ENCODE measurements at regions not wholly inside any gene's neighbourhood (a gene's known extent, or its start where the extent isn't known, plus 50 kb on each side); places are given as distances from the start of the nearest gene placed in this dataset.

- no peak for DNase-seq
Observed at GRCh38 chr11:110818032-110818687, 105.9 kb upstream of the ARHGAP20 start.

DNA sequence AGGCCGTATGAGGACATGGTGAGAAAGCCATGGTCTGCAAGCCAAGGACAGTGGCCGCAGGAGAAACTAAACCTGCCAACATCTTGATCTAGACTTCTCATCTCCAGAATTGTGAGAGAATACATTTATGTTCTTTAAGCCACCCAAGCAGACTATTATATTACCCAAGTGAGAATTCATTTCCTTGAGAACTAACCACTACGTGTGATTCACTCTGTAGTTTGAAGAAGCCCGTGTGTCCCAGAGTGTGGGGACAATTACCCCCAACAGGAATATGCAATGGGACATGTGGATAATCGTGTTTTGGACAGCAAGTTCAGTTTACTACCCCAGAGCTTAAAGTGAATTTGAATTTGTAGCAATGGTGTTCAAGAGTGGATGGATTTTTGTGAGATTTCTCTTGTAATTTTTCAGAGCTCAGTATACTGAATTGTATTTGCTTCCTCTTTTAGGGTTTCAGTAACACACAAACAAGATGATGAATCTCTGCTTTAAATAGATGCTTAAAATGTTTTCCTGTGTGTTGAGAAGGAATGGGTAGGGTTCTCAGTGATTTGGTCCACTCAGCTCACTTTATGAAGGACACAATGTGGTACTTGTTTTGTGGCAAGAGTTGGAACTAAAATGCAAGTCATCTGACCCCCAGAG is 100.0 kb upstream of the ARHGAP20 start:
- no peak for DNase-seq

DNA sequence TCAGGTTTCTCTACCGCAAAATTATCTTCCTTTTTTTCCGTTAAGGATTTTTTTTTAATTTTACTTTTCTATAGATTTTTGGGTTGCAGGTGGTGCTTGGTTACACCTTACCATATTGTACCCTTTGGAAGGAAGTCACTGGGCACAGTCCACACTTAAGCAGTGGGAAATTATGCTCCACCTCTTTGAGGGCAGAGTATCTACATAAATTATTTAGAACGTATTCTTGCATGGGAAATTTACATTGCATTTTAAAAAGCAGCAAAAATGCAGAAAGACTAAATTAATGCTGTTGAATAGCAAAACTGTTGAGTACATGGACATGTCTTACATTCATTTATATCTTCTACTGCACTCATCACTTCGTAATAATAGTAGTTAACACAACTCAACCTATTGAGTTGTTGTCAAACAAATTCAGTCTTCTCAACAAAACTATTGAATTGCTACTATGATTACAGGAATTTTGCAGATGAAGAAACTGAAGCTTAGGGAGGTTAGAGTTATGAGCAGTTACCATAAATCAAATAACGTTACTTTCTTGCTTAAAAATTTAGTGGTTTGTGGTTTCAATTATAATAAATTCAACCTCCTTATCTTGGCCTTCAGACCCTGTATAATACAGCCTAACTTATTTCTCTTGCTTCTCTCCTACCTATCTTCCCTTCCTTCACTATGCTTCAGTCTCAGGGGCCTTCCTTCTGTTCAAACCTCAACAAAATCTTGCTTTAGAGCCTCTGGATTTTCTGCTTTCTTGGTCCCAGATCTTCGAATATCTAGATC is 97.4 kb upstream of the ARHGAP20 start:
- no peak for DNase-seq

DNA sequence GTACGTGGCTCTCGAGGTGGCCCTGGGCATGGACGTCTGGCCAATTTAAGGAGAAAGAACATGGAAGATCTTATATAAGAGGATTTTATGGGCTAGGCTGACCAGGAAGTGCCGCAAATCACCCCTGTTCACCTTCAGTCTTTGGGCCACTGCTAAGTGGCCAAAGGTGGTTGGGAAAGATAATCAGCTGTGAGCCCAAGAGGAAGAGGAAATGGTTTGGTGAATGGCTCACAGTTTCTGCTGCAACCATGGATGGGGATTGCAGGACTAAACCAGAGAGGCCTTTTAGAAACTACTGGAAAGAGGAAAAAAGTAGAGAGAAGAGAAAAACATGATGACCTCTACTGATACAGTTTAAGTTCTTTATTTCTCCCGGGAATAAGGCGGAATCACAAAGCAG is 96.0 kb upstream of the ARHGAP20 start:
- no peak for DNase-seq

DNA sequence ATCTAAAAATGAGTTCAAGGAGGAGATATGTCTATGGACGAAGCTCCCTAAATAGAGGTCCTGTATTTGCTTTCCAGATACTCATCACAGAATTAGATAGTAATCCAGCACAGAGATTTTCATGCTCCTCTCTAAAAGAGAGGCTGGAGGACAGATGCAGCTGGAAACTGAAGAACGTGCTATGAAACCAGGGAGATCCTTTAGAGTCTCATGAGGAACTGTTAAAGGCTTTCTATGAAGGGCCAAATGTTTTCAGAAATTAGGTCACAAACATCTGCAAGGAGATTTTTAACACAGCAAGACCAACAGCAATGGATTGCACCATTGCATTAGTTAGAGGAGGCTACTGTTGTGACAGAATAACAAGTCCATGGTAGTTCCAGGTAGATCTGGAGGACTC is 95.6 kb upstream of the ARHGAP20 start:
- no peak for DNase-seq

DNA sequence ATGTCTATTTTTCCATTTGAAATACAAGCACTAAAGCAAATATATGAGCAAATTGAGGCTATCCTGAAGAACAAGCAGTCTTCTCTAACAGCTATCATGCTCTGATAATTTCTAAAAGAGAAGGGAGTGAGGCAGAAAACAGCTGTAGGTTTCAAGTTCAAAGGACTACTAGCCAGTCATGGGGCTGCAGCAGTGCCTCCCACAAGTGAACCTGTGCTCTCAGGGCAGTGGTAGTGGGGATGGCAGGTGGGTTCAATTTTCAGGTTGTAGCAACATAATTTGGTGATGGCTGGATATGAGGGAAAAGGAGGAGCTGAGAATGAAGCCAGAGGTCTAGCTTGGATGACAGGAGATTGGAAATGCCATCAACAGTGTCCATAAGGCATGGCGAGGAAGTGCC is 93.5 kb upstream of the ARHGAP20 start:
- no peak for DNase-seq

- no peak for DNase-seq
Observed at GRCh38 chr11:110802162-110802561, 89.9 kb upstream of the ARHGAP20 start.

- DNase-seq, result no peak
Observed at GRCh38 chr11:110801328-110801727, 89.1 kb upstream of the ARHGAP20 start.

DNA sequence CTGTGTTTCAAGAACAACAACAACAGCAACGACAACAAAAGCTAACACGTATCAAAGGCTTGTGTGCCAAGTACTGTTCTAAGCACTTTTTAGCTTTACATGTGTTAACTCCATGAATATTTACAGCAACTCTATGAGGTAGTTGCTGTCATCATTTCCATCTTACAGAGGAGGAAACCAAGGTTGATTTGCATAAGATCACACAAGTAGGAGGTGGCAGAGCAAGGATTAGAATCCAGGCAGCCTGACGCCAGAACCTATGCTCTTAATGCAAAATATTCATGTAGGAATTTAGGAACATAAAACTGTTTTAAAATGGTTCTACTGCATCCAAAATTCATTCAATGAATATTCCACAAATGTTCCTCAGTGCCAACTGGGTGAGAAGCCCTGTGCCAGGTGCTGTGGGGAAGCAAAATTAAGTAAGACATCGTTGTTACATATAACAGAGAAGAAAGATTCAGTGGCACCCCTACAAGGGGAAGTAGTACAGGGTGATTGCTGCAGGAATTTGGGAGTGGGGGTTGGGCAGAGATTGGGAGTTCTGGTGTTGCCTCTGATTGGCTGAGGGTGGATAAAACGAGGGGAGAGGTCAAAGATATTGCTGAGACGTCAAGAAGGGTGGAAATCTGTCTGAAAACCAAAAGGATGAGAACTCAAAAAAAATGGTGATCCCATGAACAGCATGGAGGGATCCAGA is 86.1 kb upstream of the ARHGAP20 start:
- DNase-seq, result no peak

DNA sequence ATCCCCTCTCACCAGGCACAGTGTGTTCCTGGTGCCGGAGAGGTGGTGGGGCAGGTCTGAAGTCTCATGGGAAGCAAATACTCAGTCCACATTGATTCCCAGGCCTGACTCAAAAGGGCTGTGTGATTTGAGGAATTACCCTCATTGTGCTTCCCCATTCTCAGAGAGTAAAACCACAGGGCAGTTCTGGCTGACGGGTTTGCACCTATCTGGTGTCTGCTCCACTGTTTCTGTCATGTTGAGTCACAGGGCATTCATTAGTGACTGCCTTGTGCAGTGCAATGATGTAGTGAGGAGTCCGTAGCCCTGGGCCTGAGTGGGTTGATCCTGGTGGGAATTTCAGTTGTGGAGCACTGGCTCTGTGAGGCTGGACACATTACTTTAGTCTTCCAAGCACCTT is 85.2 kb upstream of the ARHGAP20 start:
- no peak for DNase-seq

DNA sequence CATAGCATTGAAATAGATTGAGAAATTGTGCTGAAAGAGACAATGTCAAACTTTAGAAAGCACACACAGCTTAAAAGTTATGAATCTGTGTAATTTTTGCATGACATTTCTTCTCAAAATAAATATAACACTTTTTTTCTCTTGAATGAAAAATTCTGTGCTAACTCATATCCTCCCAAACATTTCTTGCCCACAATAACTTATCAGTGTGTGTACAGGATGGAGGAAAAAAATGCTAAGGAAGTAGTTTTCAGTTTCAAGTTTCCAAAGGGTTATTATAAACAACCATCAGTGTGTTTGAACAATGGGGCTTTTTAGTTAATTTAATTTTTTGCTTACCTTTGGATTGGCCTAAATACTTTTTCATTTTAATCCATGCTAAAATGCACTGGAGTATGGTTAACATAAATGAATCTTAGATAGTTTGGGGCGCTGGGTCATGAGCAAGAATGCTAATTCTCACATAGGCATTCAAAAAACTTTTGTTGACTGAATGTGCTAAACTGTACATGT is 82.9 kb upstream of the ARHGAP20 start:
- DNase-seq, result no peak

DNA sequence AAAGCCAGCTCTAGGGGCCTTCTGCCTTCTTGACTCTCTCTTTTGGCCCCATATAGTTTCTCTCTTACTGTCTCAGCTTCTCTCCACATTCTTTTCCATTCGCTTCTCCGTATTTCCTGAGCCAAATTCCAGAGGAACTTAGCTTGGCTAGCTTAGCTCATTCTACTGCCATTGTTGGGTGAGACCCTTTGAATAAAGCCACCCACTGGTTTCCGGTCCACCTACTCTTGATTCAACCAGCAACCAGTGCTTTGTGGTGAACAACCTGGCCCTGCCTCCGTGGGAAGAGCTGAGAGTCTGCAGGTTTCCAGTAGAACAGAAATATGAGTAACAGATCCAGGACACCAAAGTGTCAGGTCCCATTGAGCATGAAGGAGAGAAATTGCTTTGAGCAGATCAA is 81.3 kb upstream of the ARHGAP20 start:
- DNase-seq, result no peak

DNA sequence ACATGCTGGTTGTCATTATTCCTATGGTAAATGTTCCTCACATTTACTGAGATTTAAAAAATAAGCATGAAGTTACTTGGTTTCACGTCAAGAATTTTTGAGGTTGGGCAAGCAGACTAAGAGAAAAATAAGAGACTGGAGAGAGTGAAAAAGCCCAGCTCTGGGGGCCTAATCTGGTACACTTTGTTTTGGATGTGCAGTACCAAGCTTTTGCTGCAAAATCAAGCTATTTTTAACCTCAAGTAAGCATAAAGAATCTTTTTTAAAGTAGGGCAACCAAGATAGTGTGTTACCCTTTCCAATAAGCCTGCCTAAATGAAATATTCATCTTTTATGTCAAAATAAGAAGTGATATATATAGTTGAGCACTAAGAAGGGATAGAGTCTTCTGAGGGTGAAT is 79.4 kb upstream of the ARHGAP20 start:
- no peak for DNase-seq

DNA sequence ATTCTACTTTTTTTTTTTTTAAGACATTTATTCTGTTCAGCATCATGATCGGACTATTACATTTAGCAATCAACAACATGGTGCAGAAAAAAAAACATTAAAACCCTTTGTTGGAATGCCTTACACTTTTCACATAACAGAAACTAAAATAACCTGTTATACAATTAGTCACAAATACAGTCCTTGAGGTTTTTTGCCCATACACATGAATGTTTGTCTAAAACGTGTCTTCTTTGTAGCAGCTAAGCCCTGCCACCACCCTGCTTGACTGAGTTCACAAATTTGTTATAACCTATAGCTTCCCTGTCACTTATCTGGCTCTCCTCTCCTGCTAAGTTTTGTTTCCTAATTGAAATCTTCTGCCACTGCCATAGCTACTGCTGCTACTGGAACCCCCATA is 75.4 kb upstream of the ARHGAP20 start:
- DNase-seq, result no peak

- DNase-seq, result no peak
Observed at GRCh38 chr11:110786226-110786902, 74.1 kb upstream of the ARHGAP20 start.

DNA sequence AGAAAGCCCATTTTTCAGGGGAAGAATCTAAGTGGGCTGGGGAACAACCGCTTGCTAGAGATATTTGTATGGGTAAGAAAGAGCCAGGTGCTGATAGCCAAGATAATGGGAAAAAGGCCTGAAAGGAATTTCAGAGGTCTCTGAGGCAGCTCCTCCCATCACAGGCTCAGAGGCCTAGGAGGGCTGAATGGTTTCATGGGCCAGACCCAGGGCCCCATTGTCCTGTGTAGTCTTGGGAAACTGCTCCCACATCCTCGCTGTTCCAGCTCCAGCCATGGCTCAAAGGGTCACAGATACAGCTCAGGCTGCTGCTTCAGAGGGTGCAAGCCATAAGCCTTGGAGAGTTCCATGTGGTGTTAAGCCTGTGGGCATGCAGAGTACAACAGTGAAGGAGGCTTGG is 73.2 kb upstream of the ARHGAP20 start:
- DNase-seq, result no peak

DNA sequence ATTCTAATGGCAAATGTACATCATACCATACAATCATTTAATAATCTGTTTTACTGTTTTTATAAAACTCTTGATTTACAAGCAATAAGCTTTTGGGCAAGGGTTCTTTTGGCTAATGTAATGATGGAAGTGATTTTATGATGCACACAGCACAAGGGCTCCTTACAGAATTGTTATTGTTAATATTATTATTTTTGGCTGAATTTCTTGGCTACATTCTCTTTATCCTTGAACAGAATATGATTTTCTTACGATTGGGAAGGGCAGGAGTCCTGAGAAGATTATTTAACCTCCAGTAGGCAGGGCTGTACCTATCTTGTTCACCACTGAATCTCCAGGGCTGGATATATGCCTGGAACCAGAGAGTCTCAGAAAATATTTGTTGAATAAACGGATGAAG is 70.4 kb upstream of the ARHGAP20 start:
- DNase-seq, result no peak

- DNase-seq, result no peak
Observed at GRCh38 chr11:110779108-110779507, 66.9 kb upstream of the ARHGAP20 start.

DNA sequence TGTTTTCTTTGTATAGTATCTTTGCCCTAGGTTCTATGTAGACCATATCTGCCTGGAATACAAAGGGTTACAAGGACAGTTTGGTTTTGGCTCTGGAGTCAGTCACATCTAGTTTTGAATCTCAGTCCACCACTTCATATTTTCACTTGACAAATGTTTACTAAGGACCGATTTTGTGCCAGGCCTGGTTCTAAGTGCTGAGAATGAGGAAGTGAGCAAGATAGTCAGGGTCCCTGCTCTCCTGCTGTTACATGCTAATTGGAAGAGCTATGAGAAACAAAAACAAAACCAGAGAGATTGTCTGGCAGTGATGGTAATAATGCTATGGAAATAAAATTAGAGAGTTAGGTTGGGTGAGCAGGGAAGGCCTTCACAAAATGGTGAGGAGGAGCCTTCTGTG is 66.1 kb upstream of the ARHGAP20 start:
- no peak for DNase-seq

GRCh38 chr11:110777775-110778174 is 65.5 kb upstream of the ARHGAP20 start:
- no peak for DNase-seq

GRCh38 chr11:110776081-110776480 is 63.8 kb upstream of the ARHGAP20 start:
- no peak for DNase-seq

- DNase-seq, result no peak
Observed at GRCh38 chr11:110774138-110775014, 62.1 kb upstream of the ARHGAP20 start.
